ENCODE measurements at regions not wholly inside any gene's neighbourhood (a gene's known extent, or its start where the extent isn't known, plus 50 kb on each side); places are given as distances from the start of the nearest gene placed in this dataset.

- TF ChIP-seq GATA2 (IDR thresholded peaks at IDR 0.05; ENCODE audit: low read depth, low read length) (no peak), GATA3 (IDR thresholded peaks at IDR 0.05; ENCODE audit: low read depth, low read length) (no peak)
Observed at GRCh38 chr18:70640336-70640887, 351.6 kb downstream of the SOCS6 start.
